Right lobe of liver (tissue), 4 donors: ENCODE measurements at regions not wholly inside any gene's neighbourhood (a gene's known extent, or its start where the extent isn't known, plus 50 kb on each side); places are given as distances from the start of the nearest gene placed in this dataset.

Experiments
- CTCF ChIP-seq, 4 donors: fragments of 200-600 bp in 3 of 4; fragments of 450-650 bp in 1 of 4; IDR thresholded peaks; one replicate each; pipeline versions ENCODE4 v1.5.1 to v1.8.0; 2016 to 2022; ENCODE audit warnings: antibody characterized with exemption in 4 of 4, mild to moderate bottlenecking in 2 of 4
- POLR2A ChIP-seq: fragments of 450-650 bp; IDR thresholded peaks from one replicate; pipeline ENCODE4 v1.6.1; 2017; ENCODE audit warnings: antibody characterized with exemption, mild to moderate bottlenecking
- donor health status: DM: no; HTN: no; CAD: no.
- donor health status: DM: no; HTN: no; CAD: no.
- donor health status: DM: no; HTN: yes; CAD: no.

DNA sequence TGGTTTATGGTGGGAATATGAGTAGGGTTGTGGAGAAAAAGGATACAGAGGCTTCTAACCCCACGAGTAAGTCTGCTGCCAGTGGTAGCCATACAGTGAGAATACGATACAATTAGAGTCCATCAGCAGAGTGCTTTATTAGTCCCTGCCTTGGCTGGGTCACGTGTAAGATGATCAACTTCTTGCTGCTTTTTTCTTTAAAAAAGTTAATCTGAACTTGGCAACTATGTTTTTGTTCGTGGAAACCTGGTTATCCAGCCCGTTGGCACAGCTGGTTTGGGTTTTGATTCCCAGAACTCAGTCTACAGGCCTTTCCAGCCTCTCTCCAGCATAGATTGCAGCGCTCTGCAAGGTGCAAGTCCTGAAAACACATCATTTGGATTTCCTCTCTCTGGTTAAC is 53.1 kb upstream of the LSM6 start:
- TF ChIP-seq CTCF (IDR thresholded peaks at IDR 0.05) (no peak), POLR2A (no peak)
